ENCODE measurements at regions not wholly inside any gene's neighbourhood (a gene's known extent, or its start where the extent isn't known, plus 50 kb on each side); places are given as distances from the start of the nearest gene placed in this dataset.

- RAD21 ChIA-PET (ENCODE audit: low non-redundant PET in 1 of 2, low total read pairs in 2 of 2, uncharacterized antibody in 2 of 2, unreplicated experiment in 2 of 2): interaction anchor here in 1 of 2 experiments (0.7 kb wide), 1 partner anchor 188 kb away, joined by 3 read pairs; no protein-coding TSS in a partner anchor
- Histone ChIP-seq H3K79me2 (ENCODE audit: insufficient read depth, low read length) (no peaks in the 10 kb centered on the region), H4K20me1 (ENCODE audit: insufficient read depth) (no peaks in the 10 kb centered on the region), H2AFZ (ENCODE audit: low read depth, low read length, poor library complexity, severe bottlenecking) (no peak overlapping the region), H3K9me3 (ENCODE audit: control insufficient read depth in 1 of 2, insufficient read depth in 1 of 2, low read depth in 1 of 2, low read length in 2 of 2) (no peaks in the 10 kb centered on the region), H3K4me1 (ENCODE audit: control insufficient read depth in 1 of 2, insufficient read depth in 2 of 2, low read length in 2 of 2) (no peaks in the 10 kb centered on the region), H3K9me2 (ENCODE audit: insufficient read depth) (no peaks in the 10 kb centered on the region), H3K4me3 (replicated peaks in 1 of 2; ENCODE audit: low read depth in 1 of 2, low read length in 2 of 2) (no peak overlapping the region), H3K9ac (ENCODE audit: low read length) (no peak overlapping the region), H3K27ac (ENCODE audit: low read depth, low read length) (no peak overlapping the region), H3K27me3 (ENCODE audit: insufficient read depth, low read length) (no peaks in the 10 kb centered on the region), H3K36me3 (ENCODE audit: control insufficient read depth in 1 of 2, insufficient read depth in 2 of 2, low read length in 2 of 2) (no peaks in the 10 kb centered on the region), H3K4me2 (ENCODE audit: low read length) (no peak overlapping the region)
- intact Hi-C loops (cut with micrococcal nuclease): no loop called here
- TF ChIP-seq EZH2 (IDR thresholded peaks at IDR 0.05) (no peak), POLR2AphosphoS5 (IDR thresholded peaks at IDR 0.05; ENCODE audit: low read depth, low read length) (no peak), SIN3A (IDR thresholded peaks at IDR 0.05; ENCODE audit: low read depth) (no peak), ZFX (IDR thresholded peaks at IDR 0.05) (no peak), TCF7L2 (IDR thresholded peaks at IDR 0.05; ENCODE audit: borderline replicate concordance, extremely low read depth, insufficient read depth, insufficient read length) (no peak), EZH2phosphoT487 (IDR thresholded peaks at IDR 0.05; ENCODE audit: borderline replicate concordance) (no peak), EGR1 (IDR thresholded peaks at IDR 0.05; ENCODE audit: low read depth) (no peak), POLR2A (IDR thresholded peaks at IDR 0.05; ENCODE audit: borderline replicate concordance, extremely low read depth, insufficient read depth, insufficient read length) (no peak)
- BruUV-seq (replicated peaks): no TSS peak
- CTCF ChIA-PET: no interaction called here
- POLR2A ChIA-PET: no interaction called here
- DNase-seq (ENCODE audit: low read depth, low spot score): no peak
- ATAC-seq: no peak
These were observed 183.5 kb upstream of the PLEKHG7 start for GRCh38 chr12:92519284-92519683.

GRCh38 chr12:92518071-92518470, 184.7 kb upstream of the PLEKHG7 start:
- H3K27me3 ChIP-seq (ENCODE audit: insufficient read depth, low read length): no peaks in the 10 kb centered on the region
- BruUV-seq (replicated peaks): no TSS peak
- DNase-seq (ENCODE audit: low read depth, low spot score) (no peak), ATAC-seq (no peak)
- no peak overlapping the region for H2AFZ ChIP-seq (ENCODE audit: low read depth, low read length, poor library complexity, severe bottlenecking)
- no peak overlapping the region for H3K4me3 ChIP-seq (replicated peaks in 1 of 2; ENCODE audit: low read depth in 1 of 2, low read length in 2 of 2)
- no peak overlapping the region for H3K9ac ChIP-seq (ENCODE audit: low read length)
- intact Hi-C loops (cut with micrococcal nuclease): no loop called here
- H3K36me3 ChIP-seq (ENCODE audit: control insufficient read depth in 1 of 2, insufficient read depth in 2 of 2, low read length in 2 of 2): no peaks in the 10 kb centered on the region
- no peak overlapping the region for H3K27ac ChIP-seq (ENCODE audit: low read depth, low read length)
- no peak for TF ChIP-seq EZH2 (IDR thresholded peaks at IDR 0.05)
- TF ChIP-seq ZFX (IDR thresholded peaks at IDR 0.05): no peak
- no peak for TF ChIP-seq RAD21 (IDR thresholded peaks at IDR 0.05; ENCODE audit: low read depth)
- no peak for TF ChIP-seq SP1 (IDR thresholded peaks at IDR 0.05; ENCODE audit: low read depth)
- no peak for TF ChIP-seq YY1 (IDR thresholded peaks at IDR 0.05; ENCODE audit: extremely low read depth, insufficient replicate concordance, low read depth, low read length)
- TF ChIP-seq EGR1 (IDR thresholded peaks at IDR 0.05; ENCODE audit: low read depth): no peak
- TF ChIP-seq MAX (IDR thresholded peaks at IDR 0.05): no peak
- no peak for TF ChIP-seq CEBPB (IDR thresholded peaks at IDR 0.05; ENCODE audit: low read depth)
- TF ChIP-seq ZBTB33 (IDR thresholded peaks at IDR 0.05; ENCODE audit: extremely low read depth, insufficient replicate concordance, low read length): no peak
- no peak for TF ChIP-seq ELF1 (IDR thresholded peaks at IDR 0.05; ENCODE audit: borderline replicate concordance, low read depth)
- no peak for TF ChIP-seq REST (IDR thresholded peaks at IDR 0.05; ENCODE audit: low read depth)
- no peaks in the 10 kb centered on the region for H3K79me2 ChIP-seq (ENCODE audit: insufficient read depth, low read length)
- ChIA-PET CTCF (no interaction called here), RAD21 (ENCODE audit: low non-redundant PET in 1 of 2, low total read pairs in 2 of 2, uncharacterized antibody in 2 of 2, unreplicated experiment in 2 of 2) (no interaction called here), POLR2A (no interaction called here)
- H3K4me2 ChIP-seq (ENCODE audit: low read length): no peak overlapping the region
- H4K20me1 ChIP-seq (ENCODE audit: insufficient read depth): no peaks in the 10 kb centered on the region
- no peaks in the 10 kb centered on the region for H3K9me3 ChIP-seq (ENCODE audit: control insufficient read depth in 1 of 2, insufficient read depth in 1 of 2, low read depth in 1 of 2, low read length in 2 of 2)
- no peaks in the 10 kb centered on the region for H3K4me1 ChIP-seq (ENCODE audit: control insufficient read depth in 1 of 2, insufficient read depth in 2 of 2, low read length in 2 of 2)
- no peaks in the 10 kb centered on the region for H3K9me2 ChIP-seq (ENCODE audit: insufficient read depth)

All from HCT116 (cell line).